Ovary (tissue), 7 donors: ENCODE measurements at regions not wholly inside any gene's neighbourhood (a gene's known extent, or its start where the extent isn't known, plus 50 kb on each side); places are given as distances from the start of the nearest gene placed in this dataset.

Source experiments
- DNase-seq, 5 donors: peaks; one replicate each; pipeline ENCODE4 v3.0.0-alpha.2; 2019 to 2020
- H3K27ac ChIP-seq, 2 donors: fragments of 200-600 bp; one replicate each; pipeline versions ENCODE4 v1.5.1 to v1.8.0; 2019 to 2022
- H3K27me3 ChIP-seq: fragments of 200-600 bp; one replicate; pipeline ENCODE4 v1.8.0; 2022
- H3K36me3 ChIP-seq: fragments of 200-600 bp; sonication (generic); one replicate; pipeline ENCODE4 v1.5.1; 2019
- H3K4me1 ChIP-seq: one replicate; pipeline ENCODE4 v1.8.1; 2013; ENCODE audit warnings: mild to moderate bottlenecking, moderate library complexity; ENCODE audit not compliant: insufficient read depth
- H3K4me3 ChIP-seq: fragments of 200-600 bp; sonication (generic); one replicate; pipeline ENCODE4 v1.5.1; 2017
- H3K9me3 ChIP-seq, 2 donors: fragments of 200-600 bp in 1 of 2; sonication (generic) in 1 of 2; one replicate each; pipeline versions ENCODE4 v1.5.1 to v1.8.1; 2013 to 2019; ENCODE audit warnings: mild to moderate bottlenecking in 1 of 2, moderate library complexity in 1 of 2
- CTCF ChIP-seq, 3 donors: fragments of 450-650 bp in 2 of 3; fragments of 200-600 bp in 1 of 3; IDR thresholded peaks; one replicate each; pipeline versions ENCODE4 v1.5.1 to v1.8.0; 2016 to 2022; ENCODE audit warnings: antibody characterized with exemption in 3 of 3, mild to moderate bottlenecking in 1 of 3
- EP300 ChIP-seq: sonication (generic); formaldehyde crosslinking; IDR thresholded peaks from one replicate; pipeline ENCODE4 v1.6.1; 2017; ENCODE audit warnings: antibody characterized with exemption
- POLR2A ChIP-seq: fragments of 450-650 bp; IDR thresholded peaks from one replicate; pipeline ENCODE4 v1.6.1; 2017; ENCODE audit warnings: antibody characterized with exemption, mild to moderate bottlenecking, moderate library complexity
- whole genome bisulfite sequencing, 3 donors: extraction: QIAGEN DNeasy Blood & Tissue Kit in 1 of 3; methylation state at CpG; one replicate each; pipeline versions ENCODE4 v1.1.5 to v1.1.7; 2013 to 2017; 5-methylcytosine and 5-hydroxymethylcytosine counted together
- intact Hi-C, 4 donors: fragments of 100-400 bp; cut with DNase I; formaldehyde crosslinking; loops; one replicate each; pipeline versions ENCODE4 v1.11.0 to v1.15.1; 2022 to 2023
- donor health status: DM: no; HTN: no; CAD: no; lungs with moderate emphysema.
- donor health status: DM: no; HTN: no; CAD: no.
- donor health status: Bipolar disorder and iron deficiency.
- donor health status: DM: no; HTN: no; CAD: no.
- donor health status: DM: yes; HTN: yes; CAD: no.

GRCh38 chr20:23291575-23292240 lies 58.9 kb upstream of the NXT1 start:
- DNase-seq: no peak
- H3K9me3 ChIP-seq: no peaks in the 10 kb centered on the region
- TF ChIP-seq EP300 (no peak), POLR2A (no peak), CTCF (IDR thresholded peaks at IDR 0.05) (no peak)
- H3K27ac ChIP-seq: no peak overlapping the region
- H3K36me3 ChIP-seq: no peaks in the 10 kb centered on the region
- 82 to 89% (median 87%) methylated on average over 14 of the region's 14 CpGs for WGBS, 3 donors
- no peak overlapping the region for H3K4me3 ChIP-seq
- no peaks in the 10 kb centered on the region for H3K4me1 ChIP-seq
- intact Hi-C loops: loop anchor here in 1 of 4 donors (1.0 kb wide), 1 partner anchor 31 kb away; no protein-coding TSS in a partner anchor
- H3K27me3 ChIP-seq: no peaks in the 10 kb centered on the region

GRCh38 chr20:23290761-23291574 lies 59.6 kb upstream of the NXT1 start:
- no peak overlapping the region for H3K4me3 ChIP-seq
- H3K9me3 ChIP-seq: no peaks in the 10 kb centered on the region
- no peaks in the 10 kb centered on the region for H3K27me3 ChIP-seq
- intact Hi-C loops: loop anchor here in 1 of 4 donors (1.0 kb wide), 1 partner anchor 31 kb away; no protein-coding TSS in a partner anchor
- TF ChIP-seq CTCF (IDR thresholded peaks at IDR 0.05) (no peak), POLR2A (no peak), EP300 (no peak)
- DNase-seq: no peak
- no peaks in the 10 kb centered on the region for H3K36me3 ChIP-seq
- 80 to 85% (median 82%) methylated on average over 11 of the region's 11 CpGs for WGBS, 3 donors
- H3K4me1 ChIP-seq: no peaks in the 10 kb centered on the region
- H3K27ac ChIP-seq: no peak overlapping the region

GRCh38 chr20:23289724-23290395 lies 60.7 kb upstream of the NXT1 start:
- TF ChIP-seq POLR2A (no peak), EP300 (no peak), CTCF (IDR thresholded peaks at IDR 0.05) (no peak)
- no peaks in the 10 kb centered on the region for H3K36me3 ChIP-seq
- no peak for DNase-seq
- H3K9me3 ChIP-seq: no peaks in the 10 kb centered on the region
- no peak overlapping the region for H3K27ac ChIP-seq
- no peaks in the 10 kb centered on the region for H3K27me3 ChIP-seq
- H3K4me1 ChIP-seq: no peaks in the 10 kb centered on the region
- intact Hi-C loops: no loop called here
- 56 to 64% (median 56%) methylated on average over 7 of the region's 7 CpGs for WGBS, 3 donors
- H3K4me3 ChIP-seq: no peak overlapping the region

GRCh38 chr20:23289249-23289648 lies 61.3 kb upstream of the NXT1 start:
- H3K36me3 ChIP-seq: no peaks in the 10 kb centered on the region
- intact Hi-C loops: no loop called here
- DNase-seq: no peak

More at GRCh38 chr20:23289249-23289648, 61.3 kb upstream of the NXT1 start:
- no peaks in the 10 kb centered on the region for H3K4me1 ChIP-seq
- H3K4me3 ChIP-seq: no peak overlapping the region
- no peak overlapping the region for H3K27ac ChIP-seq
- TF ChIP-seq POLR2A (no peak), EP300 (no peak), CTCF (IDR thresholded peaks at IDR 0.05) (no peak)
- no peaks in the 10 kb centered on the region for H3K27me3 ChIP-seq
- H3K9me3 ChIP-seq: no peaks in the 10 kb centered on the region
- 59 to 68% (median 61%) methylated on average over 7 of the region's 7 CpGs for WGBS, 3 donors
